ENCODE measurements at regions not wholly inside any gene's neighbourhood (a gene's known extent, or its start where the extent isn't known, plus 50 kb on each side); places are given as distances from the start of the nearest gene placed in this dataset.

DNA sequence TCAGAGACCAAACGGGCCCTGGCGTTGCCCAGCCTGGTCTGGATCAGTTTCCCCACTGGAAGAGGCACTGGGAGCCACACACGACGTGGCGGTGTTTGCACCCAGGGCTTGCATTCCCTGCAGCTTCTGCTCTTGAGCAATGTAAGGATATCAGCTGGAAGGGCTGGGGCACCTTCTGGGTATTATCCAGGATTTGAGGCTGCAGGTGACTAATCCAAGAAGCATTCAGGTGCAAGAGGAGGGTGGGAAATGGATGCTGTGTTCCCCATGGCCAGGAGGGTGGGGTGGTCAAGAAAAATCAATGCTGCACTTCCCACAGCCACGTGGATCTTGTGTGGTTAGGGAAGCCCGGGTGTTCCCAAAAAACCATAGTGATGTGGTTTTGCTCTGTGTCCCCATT is 430.9 kb downstream of the IRX2 start:
- no peak overlapping the region for H3K4me3 ChIP-seq (ENCODE audit: low read length)
- H3K79me2 ChIP-seq (ENCODE audit: low read length): no peaks in the 10 kb centered on the region
- ATAC-seq (no peak), DNase-seq (no peak)
- ChIA-PET POLR2A (ENCODE audit: unreplicated experiment) (no interaction called here), CTCF (no interaction called here)
- H3K27me3 ChIP-seq (ENCODE audit: low read length): no peaks in the 10 kb centered on the region; the same call in 1 of the 2 replicates
- intact Hi-C loops (cut with micrococcal nuclease): no loop called here
- H3F3A ChIP-seq (ENCODE audit: low read length, unreplicated experiment): no peaks in the 10 kb centered on the region
- no peak for TF ChIP-seq CTCF (conservative IDR thresholded peaks at IDR 0.05; ENCODE audit: low read depth, low read length)
- no peaks in the 10 kb centered on the region for H4K20me1 ChIP-seq (ENCODE audit: low read length)
- no TSS peak for BruUV-seq (replicated peaks)
- peaks cover 2% of the 10 kb centered on the region; the same call in 1 of the 2 replicates for H3K9me3 ChIP-seq (ENCODE audit: low read length)
- no peak overlapping the region for H3K9ac ChIP-seq (ENCODE audit: low read length)
- H3K4me1 ChIP-seq (ENCODE audit: insufficient read depth, low read length): no peaks in the 10 kb centered on the region
- no peak overlapping the region for H2AFZ ChIP-seq (ENCODE audit: low read length)
- no peak overlapping the region for H3K27ac ChIP-seq (ENCODE audit: low read length)
- no peak overlapping the region for H3K4me2 ChIP-seq (ENCODE audit: low read length)
- no peaks in the 10 kb centered on the region for H3K36me3 ChIP-seq (ENCODE audit: low read depth, low read length)
- H3K9me2 ChIP-seq (replicated peaks; ENCODE audit: low read length): no peaks in the 10 kb centered on the region

- Histone ChIP-seq H4K20me1 (ENCODE audit: low read length) (no peaks in the 10 kb centered on the region), H3K9ac (ENCODE audit: low read length) (no peak overlapping the region), H3F3A (ENCODE audit: low read length, unreplicated experiment) (no peaks in the 10 kb centered on the region), H3K9me3 (ENCODE audit: low read length) (peaks cover 2% of the 10 kb centered on the region; the same call in 1 of the 2 replicates), H3K4me1 (ENCODE audit: insufficient read depth, low read length) (no peaks in the 10 kb centered on the region), H2AFZ (ENCODE audit: low read length) (no peak overlapping the region), H3K27ac (ENCODE audit: low read length) (no peak overlapping the region), H3K27me3 (ENCODE audit: low read length) (no peaks in the 10 kb centered on the region), H3K4me3 (ENCODE audit: low read length) (no peak overlapping the region), H3K79me2 (ENCODE audit: low read length) (no peaks in the 10 kb centered on the region), H3K9me2 (replicated peaks; ENCODE audit: low read length) (no peaks in the 10 kb centered on the region), H3K36me3 (ENCODE audit: low read depth, low read length) (no peaks in the 10 kb centered on the region), H3K4me2 (ENCODE audit: low read length) (no peak overlapping the region)
- DNase-seq (no peak), ATAC-seq (no peak)
- BruUV-seq (replicated peaks): no TSS peak
- TF ChIP-seq EZH2 (IDR thresholded peaks at IDR 0.05; ENCODE audit: low read length, unreplicated experiment) (no peak), CTCF (conservative IDR thresholded peaks at IDR 0.05; ENCODE audit: low read depth, low read length) (no peak)
- intact Hi-C loops (cut with micrococcal nuclease): no loop called here
- ChIA-PET POLR2A (ENCODE audit: unreplicated experiment) (no interaction called here), CTCF (no interaction called here)
Measured at GRCh38 chr5:2317540-2317939, 433.9 kb downstream of the IRX2 start.

DNA sequence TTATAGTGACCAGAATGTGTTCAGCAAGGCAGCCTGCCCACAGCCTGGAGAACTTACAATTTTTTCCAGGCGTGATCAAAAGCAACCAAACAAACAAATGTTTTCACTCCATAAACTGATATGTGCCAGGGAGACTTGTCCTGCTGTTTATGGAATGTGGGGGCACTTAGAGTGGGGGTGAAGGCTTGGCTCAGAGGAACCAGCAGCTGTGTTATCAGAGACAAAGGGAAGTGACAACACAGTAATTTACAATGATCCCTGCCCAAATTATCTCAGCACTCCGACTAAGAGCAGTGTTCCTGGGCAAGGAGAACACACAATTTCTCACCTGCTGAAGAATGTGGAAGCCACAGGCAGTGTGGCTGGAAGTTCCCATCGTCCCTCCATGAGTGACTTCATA is 429.1 kb upstream of the IRX4 start:
- no TSS peak for BruUV-seq (replicated peaks)
- H4K20me1 ChIP-seq (ENCODE audit: low read length): no peaks in the 10 kb centered on the region
- no peak overlapping the region for H3K9ac ChIP-seq (ENCODE audit: low read length)
- no peaks in the 10 kb centered on the region for H3K9me2 ChIP-seq (replicated peaks; ENCODE audit: low read length)
- no peaks in the 10 kb centered on the region for H3F3A ChIP-seq (ENCODE audit: low read length, unreplicated experiment)
- no peaks in the 10 kb centered on the region for H3K4me1 ChIP-seq (ENCODE audit: insufficient read depth, low read length)
- H3K27ac ChIP-seq (ENCODE audit: low read length): no peak overlapping the region
- H3K36me3 ChIP-seq (ENCODE audit: low read depth, low read length): no peaks in the 10 kb centered on the region
- no peaks in the 10 kb centered on the region for H3K27me3 ChIP-seq (ENCODE audit: low read length)
- no peak overlapping the region for H2AFZ ChIP-seq (ENCODE audit: low read length)
- ATAC-seq (no peak), DNase-seq (no peak)
- no peaks in the 10 kb centered on the region for H3K9me3 ChIP-seq (ENCODE audit: low read length)
- intact Hi-C loops (cut with micrococcal nuclease): no loop called here
- TF ChIP-seq CTCF (conservative IDR thresholded peaks at IDR 0.05; ENCODE audit: low read depth, low read length) (no peak), EZH2 (IDR thresholded peaks at IDR 0.05; ENCODE audit: low read length, unreplicated experiment) (no peak), EZH2phosphoT487 (IDR thresholded peaks at IDR 0.05; ENCODE audit: borderline replicate concordance, low read length) (no peak)
- H3K79me2 ChIP-seq (ENCODE audit: low read length): no peaks in the 10 kb centered on the region
- H3K4me3 ChIP-seq (ENCODE audit: low read length): no peak overlapping the region
- CTCF ChIA-PET: no interaction called here
- no peak overlapping the region for H3K4me2 ChIP-seq (ENCODE audit: low read length)
- POLR2A ChIA-PET (ENCODE audit: unreplicated experiment): no interaction called here
